PC-3 (cell line): ENCODE measurements at regions not wholly inside any gene's neighbourhood (a gene's known extent, or its start where the extent isn't known, plus 50 kb on each side); places are given as distances from the start of the nearest gene placed in this dataset.

Experiments used
- ATAC-seq: fragments of 200-7000 bp; cut with Tn5 transposase; 2 replicates; pipeline ENCODE4 v1.9.1; 2020; ENCODE audit warnings: mild to moderate bottlenecking, moderate library complexity
- BruUV-seq: library from RNA; stranded (reverse); fragments of 400-500 nt; replicated peaks from 2 replicates; lab custom pipeline; 2021; lab: Mats Ljungman, UMichigan
- CTCF ChIA-PET: fragments of 300-600 bp; sonication (Branson Sonifier 250); formaldehyde crosslinking; loops from one replicate; lab custom pipeline; 2022; ENCODE audit warnings: antibody characterized with exemption; lab: Charles Lee
- POLR2A ChIA-PET: fragments of 300-600 bp; sonication (Branson Sonifier 250); formaldehyde crosslinking; loops from one replicate; lab custom pipeline; 2022; ENCODE audit warnings: antibody characterized with exemption; ENCODE audit not compliant: unreplicated experiment; lab: Charles Lee
- DNase-seq: peaks from one replicate; pipeline ENCODE4 v3.0.0-alpha.2; 2015
- H2AFZ ChIP-seq: fragments of 300-600 bp; sonication (generic); 2 replicates; pipeline ENCODE4 v1.6.0; 2016; ENCODE audit warnings: antibody characterized with exemption, low read length
- H3F3A ChIP-seq: fragments of 300-600 bp; sonication (generic); one replicate; pipeline ENCODE4 v1.6.0; 2017; ENCODE audit warnings: antibody characterized with exemption, low read length, control low read depth, mild to moderate bottlenecking; ENCODE audit not compliant: unreplicated experiment
- H3K27ac ChIP-seq: fragments of 300-600 bp; sonication (generic); 2 replicates; pipeline ENCODE4 v1.5.1; 2016; ENCODE audit warnings: mild to moderate bottlenecking, low read length
- H3K27me3 ChIP-seq: fragments of 300-600 bp; sonication (generic); 2 replicates; pipeline ENCODE4 v1.6.1; 2016; ENCODE audit warnings: low read length, mixed read lengths
- H3K36me3 ChIP-seq: fragments of 300-600 bp; sonication (generic); 2 replicates; pipeline ENCODE4 v1.6.1; 2016; ENCODE audit warnings: low read depth, mixed run types, low read length, mixed read lengths
- H3K4me1 ChIP-seq: fragments of 300-600 bp; sonication (generic); 2 replicates; pipeline ENCODE4 v1.5.1; 2016; ENCODE audit warnings: low read length; ENCODE audit not compliant: insufficient read depth
- H3K4me2 ChIP-seq: fragments of 300-600 bp; sonication (generic); 2 replicates; pipeline ENCODE4 v1.6.0; 2016; ENCODE audit warnings: low read length
- H3K4me3 ChIP-seq: fragments of 300-600 bp; sonication (generic); 2 replicates; pipeline ENCODE4 v1.5.1; 2016; ENCODE audit warnings: mild to moderate bottlenecking, low read length, mixed read lengths
- H3K79me2 ChIP-seq: fragments of 300-600 bp; sonication (generic); 2 replicates; pipeline ENCODE4 v1.6.1; 2017; ENCODE audit warnings: low read length, mixed read lengths
- H3K9ac ChIP-seq: fragments of 300-600 bp; sonication (generic); 2 replicates; pipeline ENCODE4 v1.6.0; 2016; ENCODE audit warnings: mild to moderate bottlenecking, low read length
- H3K9me2 ChIP-seq: fragments of 300-600 bp; sonication (generic); replicated peaks from 2 replicates; pipeline ENCODE4 v1.6.1; 2016; ENCODE audit warnings: mixed run types, low read length, mixed read lengths
- H3K9me3 ChIP-seq: fragments of 300-600 bp; sonication (generic); 2 replicates; pipeline ENCODE4 v1.6.1; 2016; ENCODE audit warnings: low read length, mixed read lengths
- H4K20me1 ChIP-seq: fragments of 300-600 bp; sonication (generic); 2 replicates; pipeline ENCODE4 v1.6.1; 2016; ENCODE audit warnings: low read length, mixed read lengths
- EZH2 ChIP-seq: fragments of 300-600 bp; sonication (generic); IDR thresholded peaks from one replicate; pipeline ENCODE4 v1.6.1; 2017; ENCODE audit warnings: antibody characterized with exemption, mild to moderate bottlenecking, low read length; ENCODE audit not compliant: unreplicated experiment
- EZH2phosphoT487 ChIP-seq: fragments of 300-600 bp; sonication (generic); IDR thresholded peaks from 2 replicates; pipeline ENCODE4 v1.6.1; 2018; ENCODE audit warnings: mild to moderate bottlenecking, antibody characterized with exemption, low read length, borderline replicate concordance
- intact Hi-C: fragments of 100-400 bp; cut with micrococcal nuclease; formaldehyde crosslinking; loops from 2 replicates; pipeline ENCODE4 v1.9.0; 2023
- TF ChIP-seq, protein P1 (sequence below): fragments of 300-600 bp; sonication (generic); conservative IDR thresholded peaks from 2 replicates; pipeline ENCODE4 v1.5.1; 2017; ENCODE audit warnings: antibody characterized with exemption, low read depth, mild to moderate bottlenecking, low read length

DNA sequence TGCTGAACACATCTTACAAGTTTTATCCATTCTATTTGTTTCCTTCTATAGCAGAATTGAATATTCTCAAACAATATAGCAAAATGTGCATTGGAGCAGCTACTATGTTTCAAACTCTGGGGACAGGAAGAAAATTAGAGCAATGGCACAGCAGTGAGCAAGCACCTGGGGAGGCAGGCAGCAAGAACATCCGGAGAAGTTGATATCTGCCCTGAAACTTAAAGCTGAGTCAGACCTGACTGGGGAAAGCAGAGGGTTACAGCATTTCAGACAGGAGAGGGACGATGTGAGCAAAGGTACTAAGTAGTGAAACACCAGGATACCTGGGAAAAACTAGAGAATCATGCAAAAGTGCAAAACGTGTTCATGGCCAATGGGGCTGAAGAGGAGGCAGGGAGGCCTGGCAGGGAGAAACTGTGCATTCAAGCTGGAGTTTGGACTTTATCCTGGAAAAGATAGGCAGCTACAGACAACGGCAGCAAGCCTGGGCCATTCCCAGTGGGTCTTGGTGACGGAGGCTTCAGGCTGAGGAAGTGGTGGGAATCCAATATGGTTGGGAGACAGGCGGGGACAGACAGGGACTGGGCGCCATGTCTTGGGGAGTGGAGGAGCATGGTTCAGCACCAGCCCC is 118.0 kb upstream of the CDKN3 start:
- Histone ChIP-seq H2AFZ (0 out of 2 replicates have a peak overlapping the region, but pooled peaks have one; percentile 1), H3K79me2 (no peaks in the 10 kb centered on the region), H3K4me1 (no peaks in the 10 kb centered on the region), H4K20me1 (no peaks in the 10 kb centered on the region), H3K4me2 (no peak overlapping the region), H3K9me2 (no peaks in the 10 kb centered on the region), H3K9me3 (no peaks in the 10 kb centered on the region), H3K4me3 (no peak overlapping the region), H3F3A (no peaks in the 10 kb centered on the region), H3K36me3 (no peaks in the 10 kb centered on the region), H3K9ac (no peak overlapping the region), H3K27me3 (no peaks in the 10 kb centered on the region), H3K27ac (no peak overlapping the region)
- TF ChIP-seq EZH2, result no peak
- TF ChIP-seq, protein P1, sequence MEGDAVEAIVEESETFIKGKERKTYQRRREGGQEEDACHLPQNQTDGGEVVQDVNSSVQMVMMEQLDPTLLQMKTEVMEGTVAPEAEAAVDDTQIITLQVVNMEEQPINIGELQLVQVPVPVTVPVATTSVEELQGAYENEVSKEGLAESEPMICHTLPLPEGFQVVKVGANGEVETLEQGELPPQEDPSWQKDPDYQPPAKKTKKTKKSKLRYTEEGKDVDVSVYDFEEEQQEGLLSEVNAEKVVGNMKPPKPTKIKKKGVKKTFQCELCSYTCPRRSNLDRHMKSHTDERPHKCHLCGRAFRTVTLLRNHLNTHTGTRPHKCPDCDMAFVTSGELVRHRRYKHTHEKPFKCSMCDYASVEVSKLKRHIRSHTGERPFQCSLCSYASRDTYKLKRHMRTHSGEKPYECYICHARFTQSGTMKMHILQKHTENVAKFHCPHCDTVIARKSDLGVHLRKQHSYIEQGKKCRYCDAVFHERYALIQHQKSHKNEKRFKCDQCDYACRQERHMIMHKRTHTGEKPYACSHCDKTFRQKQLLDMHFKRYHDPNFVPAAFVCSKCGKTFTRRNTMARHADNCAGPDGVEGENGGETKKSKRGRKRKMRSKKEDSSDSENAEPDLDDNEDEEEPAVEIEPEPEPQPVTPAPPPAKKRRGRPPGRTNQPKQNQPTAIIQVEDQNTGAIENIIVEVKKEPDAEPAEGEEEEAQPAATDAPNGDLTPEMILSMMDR, result no peak
- no peak for TF ChIP-seq EZH2phosphoT487
- no peak for DNase-seq
- CTCF ChIA-PET, result interaction anchor here (0.8 kb wide), 1 partner anchor 50 kb away, joined by 3 read pairs; no protein-coding TSS in a partner anchor
- no TSS peak for BruUV-seq
- ATAC-seq, result no peak
- intact Hi-C loops, result no loop called here
- POLR2A ChIA-PET, result no interaction called here

DNA sequence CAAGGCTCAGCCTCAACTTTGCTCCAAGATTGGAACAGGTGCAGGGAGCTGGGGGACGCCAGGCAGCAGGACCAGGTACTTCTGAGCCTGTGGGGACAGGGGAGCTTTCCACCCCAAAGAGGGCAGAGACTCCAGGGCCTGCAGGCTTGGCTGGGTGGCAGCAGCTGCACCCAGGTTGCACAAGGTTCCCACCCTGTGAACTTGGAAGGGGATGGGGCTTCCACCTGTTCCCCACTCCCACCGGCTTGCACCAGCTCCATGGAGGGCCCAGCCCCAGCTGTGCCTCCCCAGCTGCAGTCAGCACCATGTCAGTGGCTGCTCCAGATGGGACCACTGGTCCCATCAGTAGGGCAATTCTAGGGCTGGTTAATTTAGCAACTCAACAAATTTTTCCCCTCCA is 114.0 kb upstream of the CDKN3 start:
- H4K20me1 ChIP-seq, result no peaks in the 10 kb centered on the region
- no peak overlapping the region for H2AFZ ChIP-seq
- no peaks in the 10 kb centered on the region for H3K36me3 ChIP-seq
- CTCF ChIA-PET, result no interaction called here
- no peaks in the 10 kb centered on the region for H3K9me2 ChIP-seq
- no peak overlapping the region for H3K4me3 ChIP-seq
- H3K27ac ChIP-seq, result no peak overlapping the region
- H3K9me3 ChIP-seq, result no peaks in the 10 kb centered on the region
- no peak for DNase-seq
- H3F3A ChIP-seq, result no peaks in the 10 kb centered on the region
- no peaks in the 10 kb centered on the region for H3K27me3 ChIP-seq
- intact Hi-C loops, result no loop called here
- POLR2A ChIA-PET, result no interaction called here
- no peak overlapping the region for H3K9ac ChIP-seq
- H3K4me2 ChIP-seq, result no peak overlapping the region
- TF ChIP-seq EZH2phosphoT487, result no peak
- TF ChIP-seq, protein P1, result no peak
- TF ChIP-seq EZH2, result no peak
- peaks cover 4% of the 10 kb centered on the region; the same call in 1 of the 2 replicates for H3K4me1 ChIP-seq
- ATAC-seq, result no peak
- BruUV-seq, result no TSS peak
- H3K79me2 ChIP-seq, result no peaks in the 10 kb centered on the region

DNA sequence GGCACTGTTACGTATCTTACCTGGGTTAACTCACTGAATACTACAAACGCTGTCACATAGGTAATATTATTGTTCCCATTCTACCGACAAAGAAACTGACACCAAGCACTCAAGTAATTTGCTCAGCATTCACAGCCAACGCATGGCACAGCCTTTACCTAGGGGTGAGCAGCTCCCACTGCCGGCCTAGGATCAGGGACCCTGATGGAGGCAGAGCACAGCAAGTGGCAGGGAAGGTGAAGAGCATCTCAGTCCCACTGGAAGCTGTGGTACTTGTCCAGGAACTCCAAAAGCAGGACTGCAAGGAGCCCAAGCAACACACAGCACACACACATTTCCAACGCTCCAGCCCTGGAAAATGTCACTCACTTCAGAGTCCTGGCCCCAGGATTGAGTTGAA is 111.8 kb upstream of the CDKN3 start:
- CTCF ChIA-PET, result no interaction called here
- Histone ChIP-seq H3K9me3 (no peaks in the 10 kb centered on the region), H3K4me1 (peaks cover 4% of the 10 kb centered on the region; the same call in 1 of the 2 replicates), H4K20me1 (no peaks in the 10 kb centered on the region), H3K9ac (no peak overlapping the region), H3K9me2 (no peaks in the 10 kb centered on the region; the same call in 1 of the 2 replicates), H3K4me3 (no peak overlapping the region), H2AFZ (no peak overlapping the region), H3F3A (no peaks in the 10 kb centered on the region), H3K27me3 (no peaks in the 10 kb centered on the region), H3K36me3 (no peaks in the 10 kb centered on the region), H3K4me2 (no peak overlapping the region), H3K79me2 (no peaks in the 10 kb centered on the region), H3K27ac (no peak overlapping the region)
- ATAC-seq (no peak), DNase-seq (no peak)
- intact Hi-C loops, result no loop called here
- TF ChIP-seq, protein P1, result no peak
- no peak for TF ChIP-seq EZH2
- TF ChIP-seq EZH2phosphoT487, result no peak
- POLR2A ChIA-PET, result no interaction called here
- no TSS peak for BruUV-seq
